WTC11 (cell line): ENCODE measurements at regions not wholly inside any gene's neighbourhood (a gene's known extent, or its start where the extent isn't known, plus 50 kb on each side); places are given as distances from the start of the nearest gene placed in this dataset.

Experiments used
- ATAC-seq: fragments of 200-7000 bp; cut with Tn5 transposase; 2 replicates; pipeline ENCODE4 v1.10.0; 2021; ENCODE audit warnings: mild to moderate bottlenecking, moderate library complexity
- CTCF ChIA-PET: fragments of 300-600 bp; sonication (Branson Sonifier 250); formaldehyde crosslinking; loops from one replicate; lab custom pipeline; 2021; ENCODE audit warnings: antibody characterized with exemption; lab: Charles Lee
- POLR2A ChIA-PET: fragments of 350-600 bp; sonication (Branson Sonifier 250); formaldehyde crosslinking; loops from one replicate; lab custom pipeline; 2021; ENCODE audit warnings: antibody characterized with exemption; lab: Charles Lee
- DNase-seq: peaks from one replicate; pipeline ENCODE4 v3.0.0; 2021; ENCODE audit warnings: low spot score
- H3K27ac Mint-ChIP-seq: 2 replicates; pipeline ENCODE4 v1.8.0; 2021; ENCODE audit warnings: mixed read lengths
- H3K27me3 Mint-ChIP-seq: 2 replicates; pipeline ENCODE4 v1.8.0; 2021; ENCODE audit warnings: low read depth, mild to moderate bottlenecking, moderate library complexity, mixed read lengths
- H3K36me3 Mint-ChIP-seq: 2 replicates; pipeline ENCODE4 v1.8.0; 2021; ENCODE audit warnings: mixed read lengths
- H3K4me1 Mint-ChIP-seq: 2 replicates; pipeline ENCODE4 v1.8.0; 2022; ENCODE audit warnings: mixed read lengths
- H3K4me3 Mint-ChIP-seq: 2 replicates; pipeline ENCODE4 v1.8.0; 2021; ENCODE audit warnings: mild to moderate bottlenecking, moderate library complexity, mixed read lengths
- H3K9me3 Mint-ChIP-seq: 2 replicates; pipeline ENCODE4 v1.8.0; 2021; ENCODE audit warnings: mixed read lengths
- CBFB ChIP-seq: sonication (generic); formaldehyde crosslinking; IDR thresholded peaks from 2 replicates; pipeline ENCODE4 v1.8.1; 2022; ENCODE audit warnings: mild to moderate bottlenecking, low read depth, missing genetic modification reagents
- ELF4 ChIP-seq: sonication (generic); formaldehyde crosslinking; IDR thresholded peaks from 2 replicates; pipeline ENCODE4 v1.8.1; 2022; ENCODE audit warnings: low read depth, mild to moderate bottlenecking, moderate library complexity, missing genetic modification reagents
- EMX1 ChIP-seq: fragments of 250-450 bp; sonication (Bioruptor Pico); IDR thresholded peaks from 2 replicates; pipeline ENCODE4 v1.8.0; 2021; ENCODE audit warnings: mild to moderate bottlenecking
- ESRRA ChIP-seq: sonication (generic); formaldehyde crosslinking; IDR thresholded peaks from 2 replicates; pipeline ENCODE4 v1.8.1; 2022; ENCODE audit warnings: mild to moderate bottlenecking, missing genetic modification reagents, borderline replicate concordance
- ETV6 ChIP-seq: sonication (generic); formaldehyde crosslinking; IDR thresholded peaks from 2 replicates; pipeline ENCODE4 v1.8.1; 2022; ENCODE audit warnings: mild to moderate bottlenecking, missing genetic modification reagents
- FOXJ3 ChIP-seq: sonication (generic); formaldehyde crosslinking; IDR thresholded peaks from 2 replicates; pipeline ENCODE4 v1.9.0; 2021; ENCODE audit warnings: missing genetic modification reagents, mild to moderate bottlenecking, borderline replicate concordance
- HMGA2 ChIP-seq: fragments of 250-450 bp; sonication (Bioruptor Pico); IDR thresholded peaks from 2 replicates; pipeline ENCODE4 v1.4.0; 2021; ENCODE audit warnings: mild to moderate bottlenecking, moderate library complexity
- MXD4 ChIP-seq: fragments of 250-450 bp; sonication (Bioruptor Pico); IDR thresholded peaks from 2 replicates; pipeline ENCODE4 v1.8.0; 2021; ENCODE audit warnings: mild to moderate bottlenecking, moderate library complexity, borderline replicate concordance
- NFATC4 ChIP-seq: fragments of 250-450 bp; sonication (Bioruptor Pico); IDR thresholded peaks from 2 replicates; pipeline ENCODE4 v1.9.0; 2021; ENCODE audit warnings: mild to moderate bottlenecking
- NFYB ChIP-seq: sonication (generic); formaldehyde crosslinking; conservative IDR thresholded peaks from 2 replicates; pipeline ENCODE4 v1.8.0; 2022; ENCODE audit warnings: low read depth, missing genetic modification reagents
- RELA ChIP-seq: sonication (generic); formaldehyde crosslinking; IDR thresholded peaks from 2 replicates; pipeline ENCODE4 v1.8.1; 2022; ENCODE audit warnings: missing genetic modification reagents, mild to moderate bottlenecking, borderline replicate concordance
- RORB ChIP-seq: fragments of 250-450 bp; sonication (Bioruptor Pico); IDR thresholded peaks from 2 replicates; pipeline ENCODE4 v1.9.0; 2021; ENCODE audit warnings: mild to moderate bottlenecking
- SOX15 ChIP-seq: fragments of 250-450 bp; sonication (Bioruptor Pico); IDR thresholded peaks from 2 replicates; pipeline ENCODE4 v1.9.0; 2021; ENCODE audit warnings: mild to moderate bottlenecking
- TCF7 ChIP-seq: sonication (generic); formaldehyde crosslinking; IDR thresholded peaks from 2 replicates; pipeline ENCODE4 v1.8.0; 2022; ENCODE audit warnings: mild to moderate bottlenecking, low read depth, missing genetic modification reagents, moderate library complexity
- TEAD1 ChIP-seq: sonication (generic); formaldehyde crosslinking; IDR thresholded peaks from 2 replicates; pipeline ENCODE4 v1.8.0; 2022; ENCODE audit warnings: mild to moderate bottlenecking, missing genetic modification reagents
- TEAD4 ChIP-seq: sonication (generic); formaldehyde crosslinking; IDR thresholded peaks from 2 replicates; pipeline ENCODE4 v1.8.0; 2022; ENCODE audit warnings: mild to moderate bottlenecking, missing genetic modification reagents
- ZNF121 ChIP-seq: sonication (generic); formaldehyde crosslinking; IDR thresholded peaks from 2 replicates; pipeline ENCODE4 v1.8.0; 2023; ENCODE audit warnings: missing genetic modification reagents
- ZNF263 ChIP-seq: sonication (generic); formaldehyde crosslinking; IDR thresholded peaks from 2 replicates; pipeline ENCODE4 v1.8.1; 2022; ENCODE audit warnings: low read depth, mild to moderate bottlenecking, moderate library complexity, missing genetic modification reagents
- ZNF423 ChIP-seq: fragments of 250-450 bp; sonication (Bioruptor Pico); IDR thresholded peaks from 2 replicates; pipeline ENCODE4 v2.1.2; 2022; ENCODE audit warnings: mild to moderate bottlenecking, moderate library complexity
- TF ChIP-seq, protein P1 (sequence below): sonication (generic); formaldehyde crosslinking; IDR thresholded peaks from 2 replicates; pipeline ENCODE4 v1.8.1; 2022; ENCODE audit warnings: low read depth, missing genetic modification reagents, borderline replicate concordance
- TF ChIP-seq, protein P2 (sequence below): sonication (generic); formaldehyde crosslinking; IDR thresholded peaks from 2 replicates; pipeline ENCODE4 v1.8.0; 2022; ENCODE audit warnings: missing genetic modification reagents
- TF ChIP-seq, protein P3 (sequence below): sonication (generic); formaldehyde crosslinking; IDR thresholded peaks from 2 replicates; pipeline ENCODE4 v1.8.1; 2023; ENCODE audit warnings: mild to moderate bottlenecking, missing genetic modification reagents, moderate library complexity

DNA sequence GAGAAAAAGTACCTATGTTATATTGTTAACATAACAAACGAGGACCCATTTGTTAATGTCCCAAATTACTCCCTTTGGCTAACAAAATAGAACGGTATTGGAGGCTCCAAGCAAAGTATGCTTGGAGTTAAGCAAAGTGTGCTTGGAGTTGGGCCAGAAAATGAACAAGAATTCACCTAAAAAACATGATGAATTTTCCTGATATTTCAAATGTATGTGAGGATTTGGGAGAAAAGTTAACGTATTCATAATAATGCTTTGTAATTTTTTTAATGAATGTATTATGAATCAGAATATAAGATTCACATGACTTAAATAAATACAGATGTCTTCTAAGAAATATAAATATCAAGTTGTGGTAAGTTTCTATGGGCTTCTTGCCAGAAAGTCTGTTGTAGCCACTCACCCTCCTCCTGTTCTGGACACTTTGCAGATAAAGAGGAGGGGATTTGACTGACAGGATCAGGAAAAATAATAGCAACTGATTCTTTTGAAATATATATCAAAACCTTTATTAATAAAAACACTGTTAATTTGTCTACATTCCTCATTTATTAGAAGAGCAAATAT lies 423.7 kb upstream of the MMADHC start:
- Mint-ChIP-seq H3K36me3 (peaks cover 5% of the 10 kb centered on the region; the same call in 1 of the 2 replicates), H3K9me3 (peaks cover 10% of the 10 kb centered on the region), H3K27ac (no peak overlapping the region), H3K4me1 (no peaks in the 10 kb centered on the region), H3K4me3 (no peak overlapping the region), H3K27me3 (no peaks in the 10 kb centered on the region)
- no peak for DNase-seq
- POLR2A ChIA-PET: no interaction called here
- ATAC-seq: no peak
- CTCF ChIA-PET: no interaction called here
- TF ChIP-seq ZNF423 (CRISPR knock-in tag): no peak
- TF ChIP-seq ETV6 (CRISPR knock-in tag): no peak
- TF ChIP-seq CBFB (CRISPR knock-in tag): no peak
- TF ChIP-seq TEAD4 (CRISPR knock-in tag): no peak
- TF ChIP-seq, protein P1, sequence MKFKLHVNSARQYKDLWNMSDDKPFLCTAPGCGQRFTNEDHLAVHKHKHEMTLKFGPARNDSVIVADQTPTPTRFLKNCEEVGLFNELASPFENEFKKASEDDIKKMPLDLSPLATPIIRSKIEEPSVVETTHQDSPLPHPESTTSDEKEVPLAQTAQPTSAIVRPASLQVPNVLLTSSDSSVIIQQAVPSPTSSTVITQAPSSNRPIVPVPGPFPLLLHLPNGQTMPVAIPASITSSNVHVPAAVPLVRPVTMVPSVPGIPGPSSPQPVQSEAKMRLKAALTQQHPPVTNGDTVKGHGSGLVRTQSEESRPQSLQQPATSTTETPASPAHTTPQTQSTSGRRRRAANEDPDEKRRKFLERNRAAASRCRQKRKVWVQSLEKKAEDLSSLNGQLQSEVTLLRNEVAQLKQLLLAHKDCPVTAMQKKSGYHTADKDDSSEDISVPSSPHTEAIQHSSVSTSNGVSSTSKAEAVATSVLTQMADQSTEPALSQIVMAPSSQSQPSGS (CRISPR knock-in tag): no peak
- TF ChIP-seq ZNF121 (CRISPR knock-in tag): no peak
- no peak for TF ChIP-seq NFYB (CRISPR knock-in tag)
- TF ChIP-seq ZNF263: no peak
- TF ChIP-seq FOXJ3 (CRISPR knock-in tag): no peak

DNA sequence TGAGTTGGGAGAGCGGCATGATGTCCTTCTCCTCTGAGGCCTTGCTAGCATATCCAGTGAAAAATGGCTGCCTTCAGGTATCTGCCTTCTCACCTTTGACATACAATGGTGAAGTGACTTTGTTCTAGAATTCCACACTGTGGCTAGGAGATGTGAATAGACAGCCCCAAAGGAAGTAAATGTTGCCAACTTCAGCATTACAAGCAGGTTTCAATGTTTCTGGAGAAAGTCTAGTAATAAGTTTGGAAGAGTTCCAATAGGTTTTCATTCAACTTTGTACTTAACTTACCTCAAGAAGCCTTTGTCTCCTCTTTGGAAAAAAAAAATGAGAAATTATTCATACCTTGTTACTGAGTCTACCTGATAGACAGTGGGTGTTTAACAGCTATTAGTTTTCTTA lies 421.3 kb upstream of the MMADHC start:
- H3K27ac Mint-ChIP-seq: no peak overlapping the region
- CTCF ChIA-PET: no interaction called here

DNA sequence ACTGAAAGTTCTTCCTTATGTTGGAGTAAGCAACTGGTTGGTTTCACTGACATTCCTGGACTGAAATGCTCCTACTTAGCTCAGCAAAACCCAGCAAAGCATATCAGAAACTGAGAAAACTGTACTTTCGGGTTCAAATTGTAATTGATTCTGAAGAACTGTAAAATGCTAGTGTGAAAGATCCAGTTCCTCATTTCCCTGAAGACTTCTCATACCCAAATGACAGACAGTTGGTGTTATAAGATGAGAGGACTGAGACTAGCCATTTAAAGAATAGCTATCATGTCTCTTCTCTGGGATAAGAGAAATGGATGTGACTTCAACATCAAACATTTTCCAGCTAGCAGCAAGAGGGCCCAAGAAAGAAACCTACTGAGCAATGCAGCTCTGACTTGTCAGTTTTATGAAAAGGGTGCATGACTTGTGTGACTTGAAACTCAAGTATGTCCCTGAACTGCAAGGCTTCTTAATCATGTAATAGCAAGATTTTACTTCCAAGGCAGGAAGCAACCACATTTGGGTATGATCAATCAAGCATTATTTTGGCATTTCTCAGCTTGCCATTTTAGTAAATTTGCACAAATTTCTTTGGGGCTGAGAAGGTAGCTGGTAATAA lies 420.3 kb upstream of the MMADHC start:
- TF ChIP-seq RORB (CRISPR knock-in tag) (no peak), TCF7 (CRISPR knock-in tag) (no peak), MXD4 (CRISPR knock-in tag) (no peak), NFATC4 (CRISPR knock-in tag) (no peak), RELA (CRISPR knock-in tag) (no peak)
- TF ChIP-seq, protein P2, sequence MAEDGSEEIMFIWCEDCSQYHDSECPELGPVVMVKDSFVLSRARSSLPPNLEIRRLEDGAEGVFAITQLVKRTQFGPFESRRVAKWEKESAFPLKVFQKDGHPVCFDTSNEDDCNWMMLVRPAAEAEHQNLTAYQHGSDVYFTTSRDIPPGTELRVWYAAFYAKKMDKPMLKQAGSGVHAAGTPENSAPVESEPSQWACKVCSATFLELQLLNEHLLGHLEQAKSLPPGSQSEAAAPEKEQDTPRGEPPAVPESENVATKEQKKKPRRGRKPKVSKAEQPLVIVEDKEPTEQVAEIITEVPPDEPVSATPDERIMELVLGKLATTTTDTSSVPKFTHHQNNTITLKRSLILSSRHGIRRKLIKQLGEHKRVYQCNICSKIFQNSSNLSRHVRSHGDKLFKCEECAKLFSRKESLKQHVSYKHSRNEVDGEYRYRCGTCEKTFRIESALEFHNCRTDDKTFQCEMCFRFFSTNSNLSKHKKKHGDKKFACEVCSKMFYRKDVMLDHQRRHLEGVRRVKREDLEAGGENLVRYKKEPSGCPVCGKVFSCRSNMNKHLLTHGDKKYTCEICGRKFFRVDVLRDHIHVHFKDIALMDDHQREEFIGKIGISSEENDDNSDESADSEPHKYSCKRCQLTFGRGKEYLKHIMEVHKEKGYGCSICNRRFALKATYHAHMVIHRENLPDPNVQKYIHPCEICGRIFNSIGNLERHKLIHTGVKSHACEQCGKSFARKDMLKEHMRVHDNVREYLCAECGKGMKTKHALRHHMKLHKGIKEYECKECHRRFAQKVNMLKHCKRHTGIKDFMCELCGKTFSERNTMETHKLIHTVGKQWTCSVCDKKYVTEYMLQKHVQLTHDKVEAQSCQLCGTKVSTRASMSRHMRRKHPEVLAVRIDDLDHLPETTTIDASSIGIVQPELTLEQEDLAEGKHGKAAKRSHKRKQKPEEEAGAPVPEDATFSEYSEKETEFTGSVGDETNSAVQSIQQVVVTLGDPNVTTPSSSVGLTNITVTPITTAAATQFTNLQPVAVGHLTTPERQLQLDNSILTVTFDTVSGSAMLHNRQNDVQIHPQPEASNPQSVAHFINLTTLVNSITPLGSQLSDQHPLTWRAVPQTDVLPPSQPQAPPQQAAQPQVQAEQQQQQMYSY (CRISPR knock-in tag): no peak
- TF ChIP-seq, protein P3, sequence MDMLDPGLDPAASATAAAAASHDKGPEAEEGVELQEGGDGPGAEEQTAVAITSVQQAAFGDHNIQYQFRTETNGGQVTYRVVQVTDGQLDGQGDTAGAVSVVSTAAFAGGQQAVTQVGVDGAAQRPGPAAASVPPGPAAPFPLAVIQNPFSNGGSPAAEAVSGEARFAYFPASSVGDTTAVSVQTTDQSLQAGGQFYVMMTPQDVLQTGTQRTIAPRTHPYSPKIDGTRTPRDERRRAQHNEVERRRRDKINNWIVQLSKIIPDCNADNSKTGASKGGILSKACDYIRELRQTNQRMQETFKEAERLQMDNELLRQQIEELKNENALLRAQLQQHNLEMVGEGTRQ (CRISPR knock-in tag): no peak
- no peaks in the 10 kb centered on the region for H3K4me1 Mint-ChIP-seq
- H3K27me3 Mint-ChIP-seq: no peaks in the 10 kb centered on the region
- no peaks in the 10 kb centered on the region for H3K9me3 Mint-ChIP-seq
- no peak overlapping the region for H3K27ac Mint-ChIP-seq
- DNase-seq (no peak), ATAC-seq (no peak)
- CTCF ChIA-PET: no interaction called here
- H3K4me3 Mint-ChIP-seq: no peak overlapping the region
- POLR2A ChIA-PET: no interaction called here
- no peaks in the 10 kb centered on the region for H3K36me3 Mint-ChIP-seq

More for the DNA sequence above, 421.3 kb upstream of the MMADHC start:
- no peaks in the 10 kb centered on the region for H3K9me3 Mint-ChIP-seq
- H3K4me3 Mint-ChIP-seq: no peak overlapping the region
- no peak for ATAC-seq
- DNase-seq: no peak
- TF ChIP-seq SOX15 (CRISPR knock-in tag): no peak
- TF ChIP-seq RORB (CRISPR knock-in tag): no peak
- no peak for TF ChIP-seq HMGA2
- no peak for TF ChIP-seq TEAD1 (CRISPR knock-in tag)
- no peak for TF ChIP-seq ELF4 (CRISPR knock-in tag)
- TF ChIP-seq EMX1 (CRISPR knock-in tag): no peak
- no peak for TF ChIP-seq ESRRA (CRISPR knock-in tag)
- H3K27me3 Mint-ChIP-seq: no peaks in the 10 kb centered on the region
- POLR2A ChIA-PET: no interaction called here
- H3K4me1 Mint-ChIP-seq: no peaks in the 10 kb centered on the region
- H3K36me3 Mint-ChIP-seq: no peaks in the 10 kb centered on the region
